BJ (cell line): ENCODE measurements at regions not wholly inside any gene's neighbourhood (a gene's known extent, or its start where the extent isn't known, plus 50 kb on each side); places are given as distances from the start of the nearest gene placed in this dataset.

Experiments used
- CTCF ChIA-PET: fragments of 350-600 bp; formaldehyde crosslinking; extraction: SDS; loops from one replicate; lab custom pipeline; 2021; ENCODE audit warnings: antibody characterized with exemption, inconsistent platforms; lab: Yijun Ruan, JAX
- POLR2A ChIA-PET: fragments of 300-600 bp; sonication (Branson Sonifier 250); formaldehyde crosslinking; extraction: SDS; loops from one replicate; lab custom pipeline; 2021; ENCODE audit warnings: antibody characterized with exemption; lab: Charles Lee
- DNase-seq: peaks from one replicate; pipeline ENCODE4 v3.0.0-alpha.2; 2011; ENCODE audit warnings: low read depth
- H3K27me3 ChIP-seq: 2 replicates; pipeline ENCODE4 v1.6.0; 2011; ENCODE audit warnings: low read length; ENCODE audit not compliant: control insufficient read depth, insufficient read depth
- H3K36me3 ChIP-seq: 2 replicates; pipeline ENCODE4 v1.5.1; 2011; ENCODE audit warnings: low read length; ENCODE audit not compliant: control insufficient read depth, insufficient read depth
- H3K4me3 ChIP-seq: 2 replicates; pipeline ENCODE4 v1.5.1; 2011; ENCODE audit warnings: low read depth, mild to moderate bottlenecking, control low read depth, low read length
- CTCF ChIP-seq: IDR thresholded peaks from 2 replicates; pipeline ENCODE4 v1.5.1; 2011; ENCODE audit warnings: low read depth, mild to moderate bottlenecking, control low read depth, inconsistent platforms, low read length, moderate library complexity; ENCODE audit not compliant: insufficient read depth

GRCh38 chr15:95911570-95912279 is 418.8 kb upstream of the NR2F2 start:
- no peak for DNase-seq
- Histone ChIP-seq H3K36me3 (no peaks in the 10 kb centered on the region), H3K27me3 (no peaks in the 10 kb centered on the region), H3K4me3 (no peak overlapping the region)
- TF ChIP-seq CTCF: no peak
- CTCF ChIA-PET: no interaction called here
- POLR2A ChIA-PET: interaction anchor here (0.5 kb wide), 1 partner anchor 524 kb away, joined by 3 read pairs; no protein-coding TSS in a partner anchor

DNA sequence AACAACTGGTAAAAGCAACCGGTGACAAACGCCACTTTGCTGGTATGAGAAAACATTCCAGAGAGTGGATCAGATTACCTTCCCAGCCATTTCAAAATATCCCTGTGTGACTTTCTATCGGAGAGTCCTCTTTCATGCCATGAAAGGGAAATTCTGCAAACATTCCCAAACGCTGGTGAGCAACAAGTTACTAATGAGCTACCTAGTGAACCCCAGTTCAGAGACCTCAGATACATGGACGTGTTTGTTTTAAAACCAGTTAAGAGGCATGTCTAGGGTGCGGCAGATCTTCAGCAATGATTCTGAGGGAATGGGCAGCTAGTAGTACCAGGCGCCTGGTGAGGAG is 418.2 kb upstream of the NR2F2 start:
- no peak for TF ChIP-seq CTCF
- no peak for DNase-seq
- Histone ChIP-seq H3K4me3 (no peak overlapping the region), H3K36me3 (no peaks in the 10 kb centered on the region), H3K27me3 (no peaks in the 10 kb centered on the region)
- ChIA-PET POLR2A (interaction anchor here (0.5 kb wide), 1 partner anchor 524 kb away, joined by 3 read pairs; no protein-coding TSS in a partner anchor), CTCF (interaction anchor here (0.7 kb wide), 1 partner anchor 12 kb away, joined by 3 read pairs; no protein-coding TSS in a partner anchor)

DNA sequence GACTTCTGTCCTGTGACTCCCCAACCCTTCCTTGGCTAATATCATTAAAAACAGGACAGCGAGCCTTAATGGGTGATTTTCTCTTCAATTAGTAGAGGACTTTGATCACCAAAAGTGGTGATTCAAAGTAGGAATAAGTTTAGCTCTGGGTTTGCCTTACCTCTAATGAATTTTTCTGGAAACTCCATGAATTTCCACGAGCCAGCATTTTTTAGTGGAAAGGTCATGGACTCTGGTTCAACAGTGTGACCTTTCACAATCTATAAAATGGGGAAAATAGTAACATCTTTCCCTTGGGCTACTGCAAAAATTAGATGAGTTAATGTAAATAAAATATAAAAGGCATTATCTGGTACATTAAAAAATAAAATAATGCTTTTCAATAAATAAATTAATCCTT is 417.8 kb upstream of the NR2F2 start:
- Histone ChIP-seq H3K4me3 (no peak overlapping the region), H3K36me3 (no peaks in the 10 kb centered on the region), H3K27me3 (no peaks in the 10 kb centered on the region)
- CTCF ChIA-PET: interaction anchor here (0.7 kb wide), 1 partner anchor 12 kb away, joined by 3 read pairs; no protein-coding TSS in a partner anchor
- POLR2A ChIA-PET: no interaction called here
- no peak for TF ChIP-seq CTCF
- DNase-seq: no peak

- H3K27me3 ChIP-seq: no peaks in the 10 kb centered on the region
- no peaks in the 10 kb centered on the region for H3K36me3 ChIP-seq
- ChIA-PET CTCF (interaction anchor here (1.0 kb wide), 1 partner anchor 21 kb away, joined by 3 read pairs; no protein-coding TSS in a partner anchor), POLR2A (no interaction called here)
- TF ChIP-seq CTCF: no peak
- H3K4me3 ChIP-seq: no peak overlapping the region
- DNase-seq: no peak
Measured at GRCh38 chr15:95916568-95916967, 413.9 kb upstream of the NR2F2 start.

GRCh38 chr15:95918525-95918924 is 412.0 kb upstream of the NR2F2 start:
- CTCF ChIA-PET: interaction anchor here (0.6 kb wide), 1 partner anchor 501 kb away, joined by 5 read pairs; no protein-coding TSS in a partner anchor
- POLR2A ChIA-PET: no interaction called here
- no peak for TF ChIP-seq CTCF
- no peak for DNase-seq
- Histone ChIP-seq H3K4me3 (no peak overlapping the region), H3K27me3 (no peaks in the 10 kb centered on the region), H3K36me3 (no peaks in the 10 kb centered on the region)
